ENCODE measurements at regions not wholly inside any gene's neighbourhood (a gene's known extent, or its start where the extent isn't known, plus 50 kb on each side); places are given as distances from the start of the nearest gene placed in this dataset.

DNA sequence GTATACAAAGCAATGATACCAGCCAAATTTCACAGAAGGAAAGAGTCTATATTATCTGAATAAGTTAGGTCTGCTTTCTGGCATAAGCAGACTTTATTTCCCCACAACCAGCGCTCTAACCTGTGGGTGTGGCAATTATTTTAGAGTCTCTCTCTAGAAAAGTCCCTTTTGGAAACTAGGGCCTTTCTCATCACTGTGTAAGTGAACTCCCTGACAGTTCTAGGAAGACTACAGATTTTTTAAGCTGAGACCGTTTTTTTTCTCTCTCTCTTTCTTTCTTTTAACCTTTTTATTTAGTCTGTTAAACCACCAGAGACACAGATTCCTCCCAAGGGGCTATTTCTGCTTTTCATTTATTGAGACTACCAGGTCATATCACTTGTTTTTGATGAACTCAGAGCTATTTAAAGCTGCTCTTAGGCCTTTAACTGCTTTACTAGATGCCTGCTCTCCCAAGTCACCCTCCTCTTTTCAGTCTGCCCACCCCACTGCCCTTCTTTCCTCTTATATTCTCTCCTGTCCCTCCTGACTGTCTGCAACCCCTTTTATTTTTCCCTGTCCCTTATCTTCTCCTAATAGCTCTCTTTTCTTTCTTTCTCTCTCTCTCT is 69.2 kb upstream of the ARHGAP5 start:
- H3K9me3 ChIP-seq (ENCODE audit: control insufficient read depth, low read length) = no peaks in the 10 kb centered on the region
- H3K27ac ChIP-seq = no peak overlapping the region
- H3K36me3 ChIP-seq (ENCODE audit: control insufficient read depth, insufficient read depth, low read length) = no peaks in the 10 kb centered on the region
- H3K79me2 ChIP-seq = no peaks in the 10 kb centered on the region
- no peak overlapping the region for H3K9ac ChIP-seq
- TF ChIP-seq, protein P1, sequence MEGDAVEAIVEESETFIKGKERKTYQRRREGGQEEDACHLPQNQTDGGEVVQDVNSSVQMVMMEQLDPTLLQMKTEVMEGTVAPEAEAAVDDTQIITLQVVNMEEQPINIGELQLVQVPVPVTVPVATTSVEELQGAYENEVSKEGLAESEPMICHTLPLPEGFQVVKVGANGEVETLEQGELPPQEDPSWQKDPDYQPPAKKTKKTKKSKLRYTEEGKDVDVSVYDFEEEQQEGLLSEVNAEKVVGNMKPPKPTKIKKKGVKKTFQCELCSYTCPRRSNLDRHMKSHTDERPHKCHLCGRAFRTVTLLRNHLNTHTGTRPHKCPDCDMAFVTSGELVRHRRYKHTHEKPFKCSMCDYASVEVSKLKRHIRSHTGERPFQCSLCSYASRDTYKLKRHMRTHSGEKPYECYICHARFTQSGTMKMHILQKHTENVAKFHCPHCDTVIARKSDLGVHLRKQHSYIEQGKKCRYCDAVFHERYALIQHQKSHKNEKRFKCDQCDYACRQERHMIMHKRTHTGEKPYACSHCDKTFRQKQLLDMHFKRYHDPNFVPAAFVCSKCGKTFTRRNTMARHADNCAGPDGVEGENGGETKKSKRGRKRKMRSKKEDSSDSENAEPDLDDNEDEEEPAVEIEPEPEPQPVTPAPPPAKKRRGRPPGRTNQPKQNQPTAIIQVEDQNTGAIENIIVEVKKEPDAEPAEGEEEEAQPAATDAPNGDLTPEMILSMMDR (IDR thresholded peaks at IDR 0.05) = no peak
- no peak overlapping the region for H3K4me2 ChIP-seq (ENCODE audit: low read length)
- no peak overlapping the region for H3K4me3 ChIP-seq (ENCODE audit: low read depth, low read length)
- H3K27me3 ChIP-seq (ENCODE audit: control insufficient read depth, insufficient read depth, low read length) = no peaks in the 10 kb centered on the region
- no peak overlapping the region for H2AFZ ChIP-seq
- no peaks in the 10 kb centered on the region for H3K4me1 ChIP-seq

DNA sequence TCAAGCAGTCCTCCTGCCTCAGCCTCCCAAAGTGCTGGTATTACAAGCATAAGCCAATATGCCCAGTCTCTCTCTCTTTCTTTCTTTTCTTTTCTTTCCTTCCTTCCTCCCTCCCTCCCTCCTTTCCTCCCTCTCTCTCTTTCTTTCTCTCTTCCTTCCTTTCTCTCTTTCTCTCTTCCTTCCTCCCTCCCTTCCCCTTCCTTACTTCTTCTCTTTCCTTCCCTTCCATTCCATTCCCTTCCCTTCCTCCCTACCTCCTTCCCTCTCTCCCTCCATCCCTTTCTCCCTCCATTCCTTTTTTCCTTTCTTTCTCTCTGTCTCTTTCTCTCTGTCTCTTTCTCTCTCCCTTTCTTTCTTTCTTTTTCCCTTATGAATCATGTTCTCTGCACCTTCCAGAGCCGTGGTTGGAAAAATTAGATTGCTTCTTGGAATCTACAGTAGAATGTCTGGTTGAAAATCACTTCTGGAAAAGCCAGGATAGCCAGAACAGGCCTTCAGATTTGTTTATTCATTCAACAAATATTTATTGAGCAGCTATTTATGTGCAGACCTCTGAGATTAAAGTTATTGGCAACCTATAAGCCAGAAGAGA is 68.4 kb upstream of the ARHGAP5 start:
- no peak overlapping the region for H3K9ac ChIP-seq
- no peaks in the 10 kb centered on the region for H3K79me2 ChIP-seq
- H2AFZ ChIP-seq = no peak overlapping the region
- H3K4me1 ChIP-seq = no peaks in the 10 kb centered on the region
- H3K9me3 ChIP-seq (ENCODE audit: control insufficient read depth, low read length) = no peaks in the 10 kb centered on the region
- H3K27ac ChIP-seq = no peak overlapping the region
- no peak overlapping the region for H3K4me2 ChIP-seq (ENCODE audit: low read length)
- TF ChIP-seq, protein P1 (IDR thresholded peaks at IDR 0.05) = no peak
- H3K4me3 ChIP-seq (ENCODE audit: low read depth, low read length) = no peak overlapping the region
- no peaks in the 10 kb centered on the region for H3K36me3 ChIP-seq (ENCODE audit: control insufficient read depth, insufficient read depth, low read length)
- H3K27me3 ChIP-seq (ENCODE audit: control insufficient read depth, insufficient read depth, low read length) = no peaks in the 10 kb centered on the region

DNA sequence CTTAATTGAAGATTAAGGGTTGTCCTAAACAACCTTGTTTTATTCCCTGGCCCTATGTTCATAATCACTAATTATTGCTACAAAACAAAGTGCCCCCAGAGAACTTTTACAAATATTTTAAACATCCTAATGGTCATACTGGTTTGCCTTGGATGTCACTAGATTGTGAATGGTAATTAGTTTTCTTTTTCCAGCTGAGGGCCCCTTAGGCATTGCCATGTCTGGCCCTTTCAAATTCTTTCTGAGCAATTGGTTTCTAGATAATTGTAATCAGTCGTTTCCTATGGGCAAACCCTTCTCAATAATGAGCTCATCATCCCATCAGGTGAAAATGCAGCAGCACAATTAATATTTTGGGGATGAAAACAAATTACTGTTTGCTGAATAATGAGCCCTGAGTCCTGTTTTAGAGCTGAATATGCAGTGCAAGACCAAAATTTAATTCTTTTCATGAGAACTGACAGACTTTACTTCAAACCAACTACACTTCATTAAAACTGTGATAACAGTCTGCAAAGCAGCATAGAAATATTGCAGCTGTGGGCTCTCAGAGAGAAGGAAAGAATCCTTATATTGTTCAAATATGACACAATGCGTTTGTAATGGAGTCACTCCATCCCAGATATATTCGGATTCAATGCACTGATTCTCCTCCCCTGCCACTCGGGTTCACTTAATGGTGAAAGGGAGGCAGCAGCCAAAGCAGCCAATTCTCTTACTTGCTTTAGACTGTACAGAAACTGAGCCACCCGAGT is 67.7 kb upstream of the ARHGAP5 start:
- Histone ChIP-seq H3K9me3 (ENCODE audit: control insufficient read depth, low read length) (no peaks in the 10 kb centered on the region), H3K36me3 (ENCODE audit: control insufficient read depth, insufficient read depth, low read length) (no peaks in the 10 kb centered on the region), H3K9ac (no peak overlapping the region), H3K27me3 (ENCODE audit: control insufficient read depth, insufficient read depth, low read length) (no peaks in the 10 kb centered on the region), H3K4me3 (ENCODE audit: low read depth, low read length) (no peak overlapping the region), H3K4me2 (ENCODE audit: low read length) (no peak overlapping the region), H2AFZ (no peak overlapping the region), H3K79me2 (no peaks in the 10 kb centered on the region), H3K27ac (no peak overlapping the region), H3K4me1 (no peaks in the 10 kb centered on the region)
- TF ChIP-seq, protein P1 (IDR thresholded peaks at IDR 0.05) = no peak

DNA sequence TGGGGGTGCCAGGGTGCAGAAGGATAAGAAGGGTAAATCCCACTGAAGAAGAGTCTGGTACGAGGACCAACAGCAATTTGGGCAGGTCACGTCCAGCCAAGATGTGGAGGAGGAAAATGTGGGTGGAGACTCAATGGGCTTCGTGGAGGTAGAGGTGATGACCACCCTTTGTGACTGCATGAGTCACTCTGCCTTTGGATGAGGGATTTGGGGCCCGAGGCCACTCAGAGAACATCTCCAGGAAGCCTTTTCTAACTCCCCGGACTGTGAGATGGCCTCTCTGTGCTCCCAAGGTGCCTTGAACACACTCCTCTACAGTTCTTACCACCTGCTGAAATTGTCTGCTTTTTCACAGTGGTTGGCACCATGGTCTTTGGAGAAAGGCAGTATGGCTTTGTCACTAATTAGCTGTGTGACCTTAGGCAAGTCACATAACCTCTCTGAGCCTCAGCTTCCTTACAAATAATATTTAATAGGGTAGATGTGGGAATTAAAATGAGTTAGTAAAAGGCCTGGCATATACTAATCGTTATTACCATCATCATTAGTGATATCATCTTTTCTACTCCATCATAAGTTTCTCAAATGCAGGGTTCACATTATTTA is 67.0 kb upstream of the ARHGAP5 start:
- Histone ChIP-seq H3K36me3 (ENCODE audit: control insufficient read depth, insufficient read depth, low read length) (no peaks in the 10 kb centered on the region), H3K27ac (no peak overlapping the region)

More for the DNA sequence above, 67.0 kb upstream of the ARHGAP5 start:
- Histone ChIP-seq H3K4me2 (ENCODE audit: low read length) (no peak overlapping the region), H3K79me2 (no peaks in the 10 kb centered on the region), H3K4me3 (ENCODE audit: low read depth, low read length) (no peak overlapping the region), H3K27me3 (ENCODE audit: control insufficient read depth, insufficient read depth, low read length) (no peaks in the 10 kb centered on the region), H3K9me3 (ENCODE audit: control insufficient read depth, low read length) (no peaks in the 10 kb centered on the region), H2AFZ (no peak overlapping the region), H3K9ac (no peak overlapping the region), H3K4me1 (no peaks in the 10 kb centered on the region)
- TF ChIP-seq, protein P1 (IDR thresholded peaks at IDR 0.05) = no peak

Measured in parathyroid adenoma (tissue), 2 donors.